GM18868 (cell line): ENCODE measurements at regions not wholly inside any gene's neighbourhood (a gene's known extent, or its start where the extent isn't known, plus 50 kb on each side); places are given as distances from the start of the nearest gene placed in this dataset.

Source experiments
- ATAC-seq: cut with Tn5 transposase; IDR thresholded peaks from one replicate; pipeline ENCODE4 v1.9.1; 2021; ENCODE audit warnings: mild to moderate bottlenecking, moderate library complexity; ENCODE audit not compliant: unreplicated experiment

DNA sequence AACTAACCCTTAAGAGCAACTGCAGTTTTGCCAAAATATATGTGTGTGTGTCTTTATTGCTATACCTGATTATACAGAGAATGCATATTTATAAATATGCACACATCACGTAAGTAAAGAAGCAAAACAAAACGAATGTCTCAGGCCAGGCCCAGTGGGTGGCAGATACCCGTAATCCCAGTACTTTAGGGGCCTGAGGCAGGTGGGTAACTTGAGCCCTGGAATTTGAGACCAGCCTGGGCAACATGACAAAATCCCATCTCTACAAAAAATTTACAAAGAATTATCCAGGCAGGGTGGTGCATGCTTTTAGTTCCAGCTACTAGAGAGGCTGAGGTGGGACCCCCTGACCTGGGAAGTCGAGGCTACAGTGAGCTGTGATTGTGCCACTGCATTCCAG, 745.3 kb downstream of the SATB2 start:
- no peak for ATAC-seq

- ATAC-seq: peak; percentile 59
These were observed 746.3 kb downstream of the SATB2 start for GRCh38 chr2:198711484-198711883.

DNA sequence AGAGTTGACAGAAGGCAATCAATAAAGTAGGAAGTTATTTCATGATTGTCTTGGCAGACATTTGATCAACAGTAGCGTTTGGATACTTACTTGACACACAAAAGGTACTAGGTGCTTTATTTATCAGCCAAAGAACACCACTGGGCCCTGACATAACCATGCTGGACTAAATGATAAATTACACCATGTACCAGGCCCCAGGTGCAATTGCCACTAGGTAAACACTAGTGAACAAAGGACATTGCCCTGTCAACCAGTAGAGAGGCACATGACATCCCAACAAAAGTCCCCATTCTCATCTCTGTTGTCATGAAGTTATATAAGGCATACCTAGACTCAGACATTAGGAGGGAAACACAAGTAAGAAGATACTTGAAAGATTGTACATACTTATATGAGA, 747.2 kb downstream of the SATB2 start:
- ATAC-seq: no peak

GRCh38 chr2:198706476-198707082, 751.2 kb downstream of the SATB2 start:
- ATAC-seq: no peak

DNA sequence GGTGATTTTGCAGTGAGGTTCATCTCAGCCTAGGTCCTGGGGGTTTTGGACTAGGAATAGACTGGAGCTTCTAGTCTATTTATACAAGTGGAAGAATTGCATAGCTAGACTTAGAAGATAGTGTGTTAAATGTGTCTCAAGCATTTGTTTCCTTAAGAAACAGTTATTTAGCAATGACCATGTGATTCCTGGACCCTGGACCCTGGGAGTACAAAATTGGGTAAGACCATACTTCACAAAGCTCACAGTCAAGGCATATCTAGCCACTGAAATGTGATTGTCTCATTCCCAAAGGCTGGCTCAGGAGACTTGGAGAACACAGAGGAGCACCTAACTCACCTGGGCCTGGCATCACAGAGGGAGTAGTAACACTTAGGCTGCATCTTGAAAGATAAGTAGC, 754.5 kb downstream of the SATB2 start:
- no peak for ATAC-seq

GRCh38 chr2:198702796-198703195, 754.9 kb downstream of the SATB2 start:
- ATAC-seq: peak; percentile 51

DNA sequence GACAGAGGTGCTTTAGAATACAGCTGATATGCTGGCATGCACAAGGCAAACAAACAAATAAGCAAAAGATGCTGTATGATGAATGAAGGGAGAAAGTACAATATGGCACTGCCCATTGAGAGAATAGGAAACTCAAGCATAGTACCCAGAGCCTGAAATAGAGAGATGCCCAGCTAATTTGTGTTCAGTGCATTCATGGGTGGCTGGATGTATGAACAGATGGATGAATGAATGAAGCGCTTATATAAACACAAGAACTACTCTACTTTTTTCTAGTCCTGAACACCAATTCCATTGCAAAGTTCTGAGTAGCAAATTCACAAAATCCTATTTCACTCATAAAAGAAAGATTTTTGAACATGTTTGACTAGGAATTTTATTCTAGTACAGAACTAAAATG, 756.3 kb downstream of the SATB2 start:
- ATAC-seq: no peak

DNA sequence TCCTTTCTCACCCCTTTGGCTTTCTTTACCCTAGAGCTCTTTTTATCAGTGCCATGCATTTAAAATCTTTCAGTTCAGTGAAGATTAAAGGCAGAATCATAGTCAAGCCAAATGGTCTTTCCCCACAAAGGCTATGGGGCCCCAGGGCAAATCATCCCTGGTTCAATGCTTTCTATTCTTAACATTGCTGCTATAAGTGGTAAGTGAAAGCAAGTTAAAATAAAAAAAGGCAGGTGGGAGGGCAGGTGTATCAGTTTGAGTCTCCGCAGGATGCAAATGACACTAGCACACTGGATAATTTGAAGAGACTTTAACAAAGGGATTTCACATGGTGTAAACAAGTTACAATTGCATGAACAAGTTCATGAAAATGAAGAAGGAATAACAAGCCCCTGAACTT, 757.4 kb downstream of the SATB2 start:
- no peak for ATAC-seq

- ATAC-seq: peak; percentile 54
These were observed 759.5 kb downstream of the SATB2 start for GRCh38 chr2:198698230-198698629.

DNA sequence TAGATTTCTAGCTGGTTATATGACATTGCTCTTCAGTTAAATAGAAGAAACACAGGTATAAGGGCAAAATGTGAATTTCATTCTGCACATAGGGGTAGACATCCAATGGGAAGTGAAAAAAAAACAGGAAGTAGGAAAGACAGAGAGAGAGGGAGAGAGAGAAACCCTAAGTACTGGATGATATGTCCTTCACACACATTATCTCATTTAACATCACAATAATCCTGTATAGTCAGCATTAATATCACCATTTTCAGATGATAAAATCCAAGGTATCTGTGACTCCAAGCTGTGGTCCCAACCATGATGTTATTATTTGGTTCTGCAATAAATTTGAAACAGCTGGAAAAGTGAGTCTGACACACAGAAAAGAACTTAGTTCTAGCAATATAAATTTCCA, 759.9 kb downstream of the SATB2 start:
- no peak for ATAC-seq

- ATAC-seq: no peak
These were observed 760.5 kb downstream of the SATB2 start for GRCh38 chr2:198697218-198697617.

DNA sequence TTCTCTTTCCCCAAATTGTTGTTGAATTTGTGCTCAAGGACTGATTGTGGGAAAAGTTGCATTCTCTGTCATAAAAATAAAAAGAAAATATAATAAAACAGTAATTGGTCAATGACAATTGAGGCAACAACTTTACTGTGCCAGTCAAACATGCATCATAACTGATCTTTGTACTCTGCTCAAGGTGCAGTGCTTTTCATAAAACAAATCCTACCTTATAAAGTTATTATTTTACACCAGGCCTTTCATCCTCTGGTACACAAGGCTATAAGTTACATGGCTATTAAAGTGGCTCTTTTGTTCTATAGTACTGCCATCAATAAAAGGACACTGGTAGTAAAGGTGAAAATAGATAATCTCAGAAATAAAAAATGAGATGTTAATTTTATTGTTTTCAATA, 761.9 kb downstream of the SATB2 start:
- no peak for ATAC-seq

- ATAC-seq: no peak
These were observed 764.7 kb downstream of the SATB2 start for GRCh38 chr2:198692907-198693510.

- ATAC-seq: no peak
These were observed 766.5 kb downstream of the SATB2 start for GRCh38 chr2:198691236-198691635.

DNA sequence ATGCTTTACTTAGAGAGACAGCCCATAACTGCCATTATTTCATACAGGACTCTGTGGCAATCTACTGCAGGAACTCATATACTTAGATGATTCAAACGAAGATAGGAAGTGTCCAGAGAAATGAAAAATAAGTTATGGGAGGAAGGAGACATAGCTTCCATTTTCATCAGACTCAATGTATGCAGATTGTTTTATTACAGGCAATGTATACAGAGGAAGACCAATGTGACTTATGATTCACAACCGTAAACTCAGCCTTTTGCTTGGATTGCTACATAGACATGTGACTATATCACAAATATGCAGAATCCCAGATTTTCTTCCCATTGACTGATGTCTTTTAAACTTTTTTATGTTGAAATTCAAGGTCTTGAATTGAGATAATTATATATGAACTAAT, 793.4 kb downstream of the SATB2 start:
- no peak for ATAC-seq

DNA sequence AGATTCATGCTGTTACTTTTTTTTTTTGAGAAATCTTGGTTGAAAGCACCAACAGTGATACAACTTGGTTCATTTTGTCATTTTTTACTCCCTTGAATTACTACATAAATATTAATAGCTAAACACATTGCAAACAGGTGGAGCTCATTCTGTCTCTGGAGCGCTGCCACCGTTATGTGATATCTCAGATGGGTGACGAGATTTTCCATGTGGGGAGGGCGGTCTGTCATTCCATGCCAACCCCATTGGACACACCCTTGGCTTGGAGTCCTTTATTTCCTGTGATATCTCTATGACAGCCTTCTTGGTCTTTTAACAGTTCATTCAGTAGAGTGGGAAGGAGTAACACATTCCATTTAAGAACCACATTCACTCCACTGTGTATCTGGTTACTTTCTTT, 794.8 kb downstream of the SATB2 start:
- ATAC-seq: no peak

DNA sequence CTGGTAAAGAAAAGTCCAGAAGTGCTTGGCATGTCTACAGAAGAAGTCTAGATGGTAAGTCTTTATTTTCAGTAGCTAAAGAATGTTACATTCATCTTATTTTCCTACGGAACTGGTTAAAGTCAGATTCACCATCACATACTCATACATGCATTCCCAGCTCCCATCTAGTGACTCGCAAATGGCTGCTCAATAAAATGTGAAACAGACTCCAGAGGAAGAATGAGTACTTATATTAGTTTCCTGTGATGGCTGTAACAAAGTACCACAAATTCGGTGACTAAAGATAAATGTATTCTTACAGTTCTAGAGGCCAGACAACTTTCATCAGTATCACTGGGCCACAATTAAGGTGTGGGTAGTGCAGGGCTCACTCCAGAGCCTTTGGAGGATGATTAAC, 797.2 kb downstream of the SATB2 start:
- no peak for ATAC-seq

DNA sequence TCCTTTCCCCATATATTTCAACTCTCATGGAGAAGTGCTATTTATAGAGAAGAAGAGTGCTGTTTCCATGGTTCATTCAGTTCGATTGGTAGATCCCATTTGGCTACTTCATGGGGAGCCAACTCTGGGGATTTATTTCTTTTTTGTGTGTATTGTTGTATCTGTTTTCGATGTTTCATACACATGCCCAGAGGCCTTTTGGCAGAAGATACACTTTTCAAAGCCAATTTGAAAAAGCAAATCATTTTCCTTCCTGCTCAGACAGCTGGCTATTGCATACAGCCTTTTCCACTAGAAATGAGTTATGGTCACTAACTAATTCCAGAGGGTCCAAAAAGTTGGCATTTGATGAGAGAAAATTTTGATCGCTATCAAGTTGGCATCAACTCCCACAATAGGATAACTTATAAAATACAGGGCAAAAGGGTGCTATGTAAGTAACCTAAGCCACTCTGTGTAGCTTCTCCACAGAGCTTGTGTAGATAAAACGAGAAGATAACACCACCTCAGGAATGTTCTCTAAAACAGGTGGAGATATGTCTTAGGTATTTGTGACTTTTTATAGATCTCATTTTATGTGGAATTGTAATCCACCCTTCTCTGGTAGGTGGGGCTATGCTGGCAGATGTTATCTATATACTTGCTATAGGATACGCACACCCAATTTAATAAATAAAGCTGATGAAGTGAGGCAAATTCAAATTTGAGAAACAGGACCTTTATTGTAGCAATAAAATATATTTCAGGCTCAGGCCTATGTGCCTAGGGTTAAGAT, 798.5 kb downstream of the SATB2 start:
- no peak for ATAC-seq

DNA sequence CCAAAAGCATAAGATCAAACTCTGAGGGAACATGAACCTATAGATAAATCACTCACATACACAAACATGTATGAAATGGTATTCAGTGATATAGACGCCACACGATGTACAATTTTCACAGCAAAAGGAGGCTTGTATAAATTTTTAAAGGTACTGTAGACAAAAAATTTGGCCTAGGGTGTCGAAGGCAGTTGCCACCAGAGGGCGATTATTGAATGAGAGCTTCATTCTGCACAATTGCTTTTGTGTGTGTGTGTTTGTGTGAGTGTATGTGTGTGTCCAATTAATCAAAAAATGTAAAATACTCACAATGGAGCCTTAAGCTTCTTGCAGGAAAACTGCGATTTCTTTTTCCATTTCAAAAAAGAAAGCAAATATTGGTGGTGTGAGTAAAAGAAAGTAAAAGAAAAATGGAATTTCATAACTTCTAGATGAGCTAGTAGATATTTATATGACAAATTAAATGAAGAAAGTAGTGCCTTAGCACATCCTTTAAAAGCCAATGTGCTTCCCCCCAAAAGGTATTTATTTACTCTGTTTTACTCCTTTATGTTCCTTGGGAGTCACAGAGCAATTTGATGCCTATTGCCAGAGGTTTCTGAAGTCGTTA, 800.1 kb downstream of the SATB2 start:
- ATAC-seq: peak; percentile 63

- no peak for ATAC-seq
These were observed 800.9 kb downstream of the SATB2 start for GRCh38 chr2:198656869-198657268.

GRCh38 chr2:198654646-198655045, 803.1 kb downstream of the SATB2 start:
- no peak for ATAC-seq

GRCh38 chr2:198653311-198653710, 804.4 kb downstream of the SATB2 start:
- no peak for ATAC-seq
